Myocyte (in vitro differentiated cells): ENCODE measurements at regions not wholly inside any gene's neighbourhood (a gene's known extent, or its start where the extent isn't known, plus 50 kb on each side); places are given as distances from the start of the nearest gene placed in this dataset.

Experiments
- DNase-seq: peaks from one replicate; pipeline ENCODE4 v3.0.0-alpha.2; 2012; ENCODE audit warnings: low read depth

DNA sequence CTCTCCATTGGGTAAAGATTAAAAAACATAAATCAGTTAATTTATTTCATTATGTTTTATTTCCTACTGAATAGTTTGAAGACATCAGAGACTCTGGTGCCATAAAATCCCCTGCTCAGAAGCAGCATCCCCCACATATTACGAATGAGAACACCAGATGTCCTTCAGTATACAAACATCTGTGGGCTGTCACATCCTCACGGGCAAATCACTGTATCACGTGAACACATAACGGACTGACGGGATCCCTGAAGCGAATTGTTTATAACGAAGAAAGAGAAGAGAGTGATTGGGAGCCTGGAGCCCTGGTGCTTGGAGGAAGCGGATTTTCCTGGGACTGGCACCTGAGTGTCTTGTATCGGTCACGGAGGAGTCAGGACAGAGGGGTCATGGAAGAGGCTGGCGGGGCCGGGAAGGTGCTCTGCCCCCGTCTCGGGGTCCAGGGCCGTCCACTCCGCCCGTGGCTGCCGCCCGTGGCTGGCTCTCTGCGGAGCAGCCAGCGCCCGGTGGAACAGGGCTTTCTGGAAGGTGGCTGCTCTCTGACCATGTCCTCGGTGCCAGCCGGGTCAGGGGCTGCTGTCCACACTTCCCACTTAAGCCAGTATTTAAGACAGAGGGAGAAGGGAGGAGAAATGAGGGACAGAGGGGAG is 452.7 kb upstream of the FAT1 start:
- no peak for DNase-seq

DNA sequence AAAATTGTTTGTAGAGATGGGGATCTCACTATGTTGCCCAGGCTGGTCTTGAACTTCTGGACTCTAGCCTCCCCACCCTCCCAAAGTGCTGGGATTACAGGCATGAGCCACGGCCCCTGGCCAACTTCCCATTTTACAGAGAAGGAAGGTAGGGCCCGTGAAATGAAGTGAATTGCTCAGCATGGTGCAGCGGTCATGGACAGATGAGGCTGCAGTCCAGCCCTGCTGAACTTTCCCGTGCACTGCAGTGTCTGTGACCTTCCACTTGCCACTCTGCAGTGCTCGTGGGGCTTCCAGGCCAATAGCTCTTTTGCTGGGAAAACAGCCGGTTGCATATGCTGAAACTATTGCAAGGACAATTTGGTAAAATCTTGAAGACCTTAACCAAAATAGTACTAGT is 454.4 kb upstream of the FAT1 start:
- no peak for DNase-seq

DNA sequence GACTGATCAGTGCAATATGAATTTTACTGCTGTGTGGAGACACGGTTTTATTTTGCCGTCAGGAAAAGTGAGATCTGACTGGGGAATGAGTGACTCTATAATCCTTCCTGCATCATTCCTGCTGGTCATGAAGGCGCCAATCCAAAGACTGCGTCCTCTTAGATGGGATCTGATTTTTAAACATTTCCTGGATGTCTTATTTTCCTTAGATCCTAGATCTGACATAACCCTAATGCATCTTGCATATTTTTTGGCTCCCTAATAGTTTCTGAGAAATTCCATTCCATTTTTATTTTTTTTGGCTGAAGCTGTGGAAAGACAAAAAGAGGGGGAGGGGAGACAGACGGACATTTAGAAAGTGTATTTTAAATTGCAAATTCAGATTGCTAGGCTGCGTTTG is 454.9 kb upstream of the FAT1 start:
- DNase-seq, result no peak

DNA sequence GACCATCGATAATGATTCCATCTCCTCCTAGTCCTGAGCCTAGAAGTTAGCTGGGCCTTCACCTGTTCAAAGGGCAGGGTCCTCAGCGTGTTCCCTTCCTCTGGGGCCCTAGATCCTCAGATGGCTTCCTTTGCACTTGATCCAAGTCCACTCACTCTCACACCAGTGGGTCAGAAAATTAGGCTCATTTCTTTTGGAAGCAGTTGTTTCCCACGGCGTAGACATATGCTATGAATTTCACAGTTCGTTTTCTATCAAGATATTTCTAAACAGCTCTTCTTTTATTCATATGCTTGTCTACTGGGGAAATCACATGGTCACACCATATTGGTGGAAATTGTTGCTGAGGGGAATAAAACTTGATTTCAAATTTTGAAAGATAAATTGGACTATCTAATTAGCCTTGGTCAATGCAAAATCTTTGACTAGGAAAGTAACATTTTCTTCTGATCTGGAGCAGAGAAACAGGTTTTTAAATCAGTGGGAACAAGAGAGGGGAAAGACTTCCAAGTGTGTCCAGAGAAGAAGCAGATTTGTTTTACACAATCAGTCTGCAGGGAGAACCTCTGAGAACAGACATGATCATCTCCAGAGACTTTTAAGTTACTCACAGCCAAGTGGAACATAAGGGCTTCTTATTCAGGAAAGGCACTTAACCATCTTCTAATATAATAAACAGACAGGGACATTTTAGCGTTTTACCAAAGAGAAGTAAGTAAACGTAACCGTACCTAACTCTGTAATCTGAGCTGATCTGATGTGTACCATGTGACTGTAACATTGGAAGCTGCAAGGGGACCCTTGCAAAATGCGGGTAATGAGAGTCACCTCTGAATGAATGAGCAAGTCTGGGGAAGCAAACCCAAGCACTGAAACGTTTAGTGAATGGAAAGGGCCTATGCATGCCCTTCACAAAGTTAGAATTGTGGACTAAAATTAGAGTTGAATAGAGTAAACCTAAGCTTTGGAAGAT is 455.7 kb upstream of the FAT1 start:
- DNase-seq, result no peak

DNA sequence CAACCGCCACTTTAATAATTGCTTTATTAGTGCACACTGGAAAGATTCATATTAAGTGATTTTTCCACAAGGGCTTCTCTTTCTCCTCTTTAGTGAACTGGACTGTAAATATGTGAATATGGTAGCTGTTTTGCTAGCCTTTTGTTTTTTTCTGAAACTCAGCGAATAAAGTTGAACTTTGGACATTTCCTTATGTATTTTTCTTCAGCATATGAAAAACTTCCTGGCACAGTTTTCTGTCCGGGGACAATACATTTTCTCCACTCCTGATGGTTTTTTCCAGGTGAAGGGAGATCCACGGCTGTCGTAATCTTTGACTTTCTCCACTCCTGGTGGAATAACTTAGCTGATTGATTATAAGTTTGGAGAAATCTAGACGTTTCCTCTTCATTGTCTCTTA is 457.4 kb upstream of the FAT1 start:
- DNase-seq, result no peak

DNA sequence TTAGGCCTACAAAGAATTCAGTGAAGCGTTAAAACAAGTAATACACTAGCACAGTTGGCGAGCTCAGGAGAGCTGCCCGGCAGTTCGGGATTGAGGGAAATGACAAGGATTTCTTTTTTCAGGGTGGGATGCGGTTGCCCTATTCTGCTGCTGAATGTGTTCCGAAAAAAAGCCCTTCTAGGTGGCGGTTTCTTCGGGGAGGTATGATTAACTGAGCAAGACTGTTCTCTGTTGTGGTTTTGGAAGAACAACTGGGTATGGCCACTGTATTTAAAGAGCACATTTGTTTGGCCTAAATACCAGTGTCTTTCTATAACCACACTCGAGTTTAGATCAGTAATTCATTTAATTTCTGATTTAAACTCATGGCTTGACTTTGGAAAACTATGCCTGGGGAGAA is 459.7 kb upstream of the FAT1 start:
- peak; percentile 76 for DNase-seq

DNA sequence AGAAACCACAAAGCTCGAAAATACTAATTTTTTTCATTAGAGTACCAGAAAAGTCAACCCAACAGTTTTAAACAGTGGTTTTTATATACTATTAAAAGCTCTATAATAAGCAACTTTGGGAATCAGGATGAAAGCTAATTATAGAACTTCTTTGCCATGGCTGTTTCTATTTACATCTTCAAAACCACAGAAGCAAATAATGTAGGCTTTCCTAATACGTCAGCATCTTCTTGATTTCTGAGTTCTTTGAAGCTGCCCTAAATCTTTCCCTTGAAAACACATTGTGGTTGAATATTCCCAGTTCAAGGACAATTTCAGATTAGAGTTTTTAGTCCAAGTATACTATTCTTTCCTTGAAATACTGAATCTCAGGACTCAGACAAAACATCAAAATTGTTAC is 460.2 kb upstream of the FAT1 start:
- DNase-seq, result peak; percentile 24

DNA sequence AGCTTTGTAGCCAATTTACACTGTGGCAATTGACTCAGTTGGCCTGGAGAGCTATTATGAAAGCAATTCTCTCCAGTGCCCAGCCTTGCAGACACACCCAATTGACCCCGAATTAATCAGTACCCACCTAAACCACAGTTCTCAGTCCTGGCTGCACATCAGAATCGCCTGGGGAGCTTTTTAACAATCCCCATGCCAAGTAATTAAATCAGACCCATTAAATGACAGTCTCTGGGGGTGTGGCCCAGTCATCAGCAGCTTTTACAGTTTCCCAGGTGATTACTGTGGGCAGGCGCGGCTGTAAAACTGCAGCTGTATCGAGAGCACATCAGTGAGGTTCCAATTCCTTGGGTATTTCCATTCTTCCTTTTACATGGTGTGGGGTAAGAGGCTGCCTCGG is 460.9 kb upstream of the FAT1 start:
- peak; percentile 59 for DNase-seq

DNA sequence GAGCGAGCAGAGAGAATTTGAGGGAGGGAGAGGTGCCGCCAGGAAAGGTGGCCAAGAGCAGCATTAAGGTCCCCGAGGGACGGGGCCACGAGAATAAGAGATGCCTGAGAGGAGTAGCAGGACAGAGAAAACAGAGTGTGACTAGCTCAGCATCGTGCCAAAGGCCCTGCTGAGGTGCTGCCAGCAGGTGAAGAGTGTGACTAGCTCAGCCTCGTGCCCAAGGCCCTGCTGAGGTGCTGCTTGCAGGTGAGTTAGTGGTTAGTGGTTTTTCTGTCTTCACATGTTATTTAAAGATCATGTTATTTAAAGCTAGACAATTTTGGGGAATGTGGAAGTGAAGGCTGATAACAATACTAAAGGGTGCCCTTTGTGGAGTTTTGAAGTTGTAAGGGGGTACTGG is 464.5 kb upstream of the FAT1 start:
- no peak for DNase-seq

DNA sequence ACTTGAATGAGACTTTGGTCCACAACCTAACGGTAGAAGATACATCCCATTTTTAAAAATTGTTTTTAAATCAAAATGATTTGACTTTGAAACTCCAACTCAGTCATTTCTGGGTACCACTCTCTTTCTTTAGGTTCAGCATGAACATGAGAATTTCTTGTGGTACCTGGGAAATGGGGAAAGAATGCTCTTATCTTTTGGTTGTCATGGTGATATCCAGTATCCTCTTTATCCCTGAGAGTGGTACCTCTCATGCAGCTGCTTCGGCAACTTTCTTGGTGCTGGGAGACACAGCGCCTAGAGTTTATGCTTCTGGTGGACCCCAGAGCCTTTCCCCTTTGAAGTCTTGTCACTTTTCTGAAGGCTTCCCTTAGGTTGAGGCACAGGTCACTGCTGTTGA is 465.1 kb upstream of the FAT1 start:
- no peak for DNase-seq

DNA sequence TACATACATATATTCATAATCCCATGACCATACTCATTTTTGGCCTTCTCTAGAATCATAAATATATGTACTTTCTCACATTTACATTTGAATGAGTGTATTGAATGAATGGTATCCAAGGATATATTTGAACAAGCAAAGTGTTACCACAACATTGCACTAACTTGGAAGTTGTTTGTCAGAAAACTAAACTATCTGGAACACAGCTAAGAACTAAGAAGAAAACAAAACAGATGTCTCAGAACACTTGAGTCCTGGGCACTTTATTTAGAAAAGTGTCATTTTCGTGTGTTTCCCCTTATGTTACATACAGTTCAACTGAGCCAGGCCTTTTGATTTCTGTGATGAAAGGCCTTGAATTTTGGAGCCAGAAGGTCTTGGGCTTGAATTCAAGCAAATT is 466.7 kb upstream of the FAT1 start:
- no peak for DNase-seq

DNA sequence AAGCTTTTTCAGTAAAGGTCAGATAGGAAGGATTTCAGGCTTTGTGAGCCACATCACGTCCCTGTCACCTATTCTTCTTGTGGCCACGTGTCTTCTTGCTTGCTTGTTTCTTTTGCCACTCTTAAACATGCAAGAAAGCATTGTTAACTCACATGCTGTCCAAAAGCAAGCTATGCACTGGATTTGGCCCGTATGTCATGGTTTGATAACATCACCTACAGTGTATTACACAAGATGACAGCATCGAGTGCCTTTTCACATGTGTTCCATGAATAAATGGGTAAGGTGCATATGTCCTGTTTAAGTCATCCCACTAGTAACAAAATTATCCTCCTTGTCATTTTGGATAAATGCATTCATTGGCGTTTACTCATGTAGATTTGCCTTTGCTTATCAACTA is 468.0 kb upstream of the FAT1 start:
- no peak for DNase-seq

DNA sequence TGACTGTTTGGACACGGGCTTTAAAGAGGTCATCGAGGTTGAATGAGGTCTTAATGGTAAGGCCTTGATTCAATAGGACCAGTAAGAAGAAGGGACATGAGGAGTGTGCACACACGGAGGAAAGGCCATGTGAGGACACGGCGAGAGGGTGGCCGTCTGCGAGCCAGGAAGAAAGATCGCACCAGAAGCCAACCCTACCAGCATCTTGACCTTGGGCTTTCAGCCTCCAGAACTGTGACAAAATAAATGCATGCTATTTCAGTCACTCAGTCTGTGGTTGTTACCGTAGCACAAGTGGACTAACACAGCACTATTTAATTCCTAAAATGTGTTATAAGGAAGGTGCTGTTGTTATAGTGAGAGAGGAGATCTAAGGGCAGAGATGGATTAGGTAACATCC is 468.6 kb upstream of the FAT1 start:
- DNase-seq, result no peak

DNA sequence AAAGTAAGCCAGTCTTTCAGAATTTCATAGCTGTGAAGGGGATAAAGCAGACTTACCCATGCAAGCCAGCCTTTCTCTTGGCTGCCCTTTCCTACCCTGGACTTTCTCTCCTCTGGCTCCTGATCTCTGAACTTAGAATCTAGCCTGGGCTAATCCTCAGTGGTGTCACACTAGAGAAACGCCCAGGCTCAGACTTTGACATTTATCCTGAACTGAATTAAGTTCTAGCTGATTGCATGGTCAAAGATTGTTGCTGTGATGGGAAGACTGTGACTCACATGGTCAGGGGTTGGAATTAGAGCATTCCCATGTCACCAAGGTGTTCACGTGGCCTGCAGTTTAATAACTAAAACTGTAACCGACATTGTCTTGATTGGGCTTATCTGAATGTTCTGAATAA is 469.5 kb upstream of the FAT1 start:
- DNase-seq, result no peak

DNA sequence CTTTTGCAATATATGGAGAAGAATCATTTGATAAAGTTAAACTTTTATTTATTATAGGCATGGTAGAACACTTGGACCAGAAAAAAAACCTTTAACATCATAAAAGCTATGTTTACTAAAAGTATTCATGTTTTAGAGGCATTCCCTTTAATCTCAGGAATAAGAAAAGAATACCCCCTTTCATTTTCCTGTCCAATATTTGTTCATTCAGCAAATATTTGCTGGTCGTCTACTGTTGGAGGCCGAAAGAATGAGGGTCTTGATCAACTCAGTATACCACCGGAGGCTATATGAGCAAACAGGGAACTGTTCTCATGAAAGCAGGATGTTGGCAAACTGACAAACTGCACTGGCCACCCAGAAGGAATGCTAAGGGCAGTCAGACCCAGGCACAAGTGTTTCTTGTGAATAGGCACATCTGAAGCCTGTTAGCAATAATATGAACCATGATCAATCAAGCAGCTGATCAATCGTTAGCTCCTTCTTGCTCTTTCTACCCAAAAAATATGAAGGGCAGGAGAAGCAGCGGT is 480.8 kb upstream of the FAT1 start:
- peak; percentile 20 for DNase-seq

DNA sequence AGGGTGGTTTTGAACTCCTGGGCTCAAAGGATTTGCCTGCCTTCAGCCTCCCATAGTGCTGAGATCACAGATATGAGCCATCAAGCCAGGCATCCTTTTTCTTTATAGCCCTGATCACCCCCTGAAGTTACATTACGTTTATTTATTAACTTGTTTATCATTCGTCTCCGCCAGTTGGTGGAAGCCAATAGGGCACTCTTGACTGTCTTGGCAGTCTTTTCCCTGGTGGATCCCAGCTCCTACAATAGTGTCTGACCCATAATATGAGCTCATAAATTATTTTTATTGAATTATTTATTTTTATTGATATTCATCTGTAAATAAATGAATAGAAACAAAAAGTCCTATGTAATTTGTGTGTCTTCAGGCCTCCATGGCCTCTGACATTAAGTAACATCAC is 484.3 kb upstream of the FAT1 start:
- no peak for DNase-seq

DNA sequence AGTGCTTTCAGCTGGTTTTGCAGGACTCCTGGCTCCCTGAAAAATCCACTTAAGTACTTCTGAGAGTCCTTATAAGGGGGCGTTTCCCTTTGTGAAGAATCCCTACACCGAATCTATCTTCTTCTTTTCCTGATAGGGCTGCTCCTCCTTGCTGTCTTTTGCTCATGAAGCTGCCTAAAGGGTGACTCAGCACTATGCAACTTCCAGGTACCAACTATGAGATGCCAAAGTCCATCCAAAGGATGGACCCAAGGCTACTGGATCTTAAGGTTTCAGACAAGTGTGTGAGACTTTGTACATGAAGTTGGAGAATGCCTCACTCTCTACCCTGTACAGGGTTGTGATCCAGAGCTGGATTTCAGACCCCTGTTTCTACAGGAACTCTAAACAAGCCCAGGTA is 485.0 kb upstream of the FAT1 start:
- no peak for DNase-seq

DNA sequence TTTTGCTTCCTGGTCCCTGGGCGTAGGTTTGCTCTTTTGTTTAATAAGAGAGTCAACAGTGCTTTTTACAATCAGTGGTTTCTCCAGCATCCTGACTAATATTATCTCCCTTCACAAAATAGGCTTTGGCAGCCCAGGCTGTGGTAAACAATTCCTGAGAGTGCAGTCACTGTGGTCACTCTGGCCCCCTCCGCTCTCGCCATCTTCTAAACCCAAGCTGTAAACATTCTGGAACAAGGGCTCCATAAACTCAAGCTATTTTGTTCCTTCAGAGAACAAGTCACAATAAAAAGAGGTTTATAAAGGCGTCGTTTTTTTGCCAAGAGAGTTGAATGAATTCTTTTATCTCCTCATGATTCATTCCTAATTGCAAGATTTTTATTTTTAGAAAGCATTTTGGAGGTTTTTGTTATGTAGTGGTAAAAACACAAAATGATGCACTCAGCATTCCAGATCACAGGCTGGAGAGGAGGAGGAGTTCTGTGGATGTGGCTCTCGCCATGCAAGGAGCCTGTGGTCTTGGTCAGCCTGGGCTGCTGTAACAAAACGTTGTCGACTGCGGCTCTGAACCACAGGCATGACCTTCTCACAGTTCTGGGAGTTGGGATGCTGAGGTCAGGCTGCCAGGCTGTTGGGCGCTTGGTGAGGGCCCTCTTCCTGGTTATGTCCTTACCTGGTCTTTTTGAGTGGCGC is 486.4 kb upstream of the FAT1 start:
- DNase-seq, result peak; percentile 94

DNA sequence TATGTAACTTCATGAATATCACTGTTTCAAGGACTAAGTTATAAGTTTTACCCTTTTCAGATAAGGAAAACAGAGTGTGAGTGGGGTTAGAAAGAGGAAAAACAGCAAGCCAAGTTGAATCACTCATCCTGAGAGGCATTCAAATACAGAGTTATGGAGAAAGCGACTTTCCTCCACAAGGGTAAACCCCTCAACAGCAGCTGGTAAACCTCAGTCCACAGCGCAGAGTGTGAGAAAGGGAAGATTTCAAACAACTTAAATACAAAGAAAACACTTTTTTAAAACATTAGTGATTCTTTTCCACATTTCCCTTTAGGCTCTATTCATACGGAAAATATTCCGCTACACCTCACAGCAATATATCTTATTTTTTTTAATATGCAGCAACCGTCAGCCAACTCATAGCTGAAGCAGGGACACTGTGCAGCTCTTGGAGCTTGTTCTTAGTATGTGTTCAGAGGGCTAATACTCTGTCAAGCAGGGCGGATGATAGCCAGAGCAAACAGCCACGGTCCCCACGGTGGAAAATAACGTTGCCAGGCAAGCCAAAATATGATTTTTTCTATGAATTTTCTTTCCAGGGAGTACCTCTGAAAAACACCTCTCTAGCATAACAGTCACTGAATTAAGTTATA is 488.9 kb upstream of the FAT1 start:
- DNase-seq, result no peak

DNA sequence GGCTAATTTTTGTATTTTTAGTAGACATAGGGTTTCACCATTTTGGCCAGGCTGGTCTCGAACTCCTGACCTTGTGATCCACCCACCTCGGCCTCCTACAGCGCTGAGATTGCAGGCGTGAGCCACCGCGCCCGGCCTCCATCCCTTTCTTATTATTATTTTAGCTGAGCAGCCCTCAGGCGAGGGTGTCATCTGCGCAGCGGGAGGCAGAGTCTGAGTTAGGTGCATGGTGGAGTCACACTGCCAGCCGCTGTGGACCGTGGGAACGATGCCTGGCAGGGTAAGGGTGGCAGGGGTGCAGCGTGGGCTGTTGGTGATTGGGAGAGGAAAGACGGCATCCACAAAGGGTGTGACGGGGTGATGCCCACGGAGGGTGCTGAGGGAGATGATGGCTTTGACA is 491.8 kb upstream of the FAT1 start:
- DNase-seq, result no peak

DNA sequence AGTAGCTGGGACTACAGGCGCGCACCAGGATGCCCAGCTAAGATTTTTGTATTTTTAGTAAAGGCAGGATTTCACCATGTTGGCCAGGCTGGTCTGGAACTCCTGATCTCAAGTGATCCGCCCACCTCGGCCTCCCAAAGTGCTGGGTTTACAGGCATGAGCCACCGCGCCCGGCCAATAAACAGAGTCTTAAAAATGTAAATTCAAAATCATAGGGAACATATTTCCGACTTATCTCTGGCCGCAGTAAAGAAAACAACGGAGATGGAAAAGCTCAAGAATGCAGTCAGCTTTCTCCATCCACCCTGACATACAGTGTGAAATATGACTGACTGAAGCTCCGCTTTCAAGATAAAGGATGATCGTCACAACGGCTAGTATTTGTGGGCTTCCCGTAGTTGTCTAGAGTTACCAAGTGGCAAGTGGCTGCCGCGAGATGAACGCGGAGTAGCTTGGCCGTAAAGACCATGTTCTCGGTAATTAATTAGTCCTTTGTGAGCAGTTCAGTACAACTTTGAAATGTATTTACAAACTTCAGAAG is 495.1 kb upstream of the FAT1 start:
- no peak for DNase-seq
